IMR-90 (cell line): ENCODE measurements at regions not wholly inside any gene's neighbourhood (a gene's known extent, or its start where the extent isn't known, plus 50 kb on each side); places are given as distances from the start of the nearest gene placed in this dataset.

Source experiments
- BHLHE40 ChIP-seq: fragments of 150-350 bp; IDR thresholded peaks from 2 replicates; pipeline ENCODE4 v1.6.1; 2016; ENCODE audit warnings: mild to moderate bottlenecking, low read depth, low read length
- CEBPB ChIP-seq: IDR thresholded peaks from 2 replicates; pipeline ENCODE4 v1.6.1; 2012; ENCODE audit warnings: low read depth, low read length, improper control_type of control experiment
- FOS ChIP-seq: fragments of 150-350 bp; IDR thresholded peaks from 2 replicates; pipeline ENCODE4 v1.6.1; 2016; ENCODE audit warnings: low read depth, low read length
- MAFK ChIP-seq: IDR thresholded peaks from 2 replicates; pipeline ENCODE4 v1.6.1; 2012; ENCODE audit warnings: low read depth, low read length, improper control_type of control experiment
- MAZ ChIP-seq: IDR thresholded peaks from 2 replicates; pipeline ENCODE4 v1.6.1; 2012; ENCODE audit warnings: low read depth, mild to moderate bottlenecking, low read length, improper control_type of control experiment, moderate library complexity, borderline replicate concordance
- NFE2L2 ChIP-seq: fragments of 150-350 bp; IDR thresholded peaks from 2 replicates; pipeline ENCODE4 v1.6.1; 2016; ENCODE audit warnings: low read depth, mild to moderate bottlenecking, low read length
- POLR2A ChIP-seq: IDR thresholded peaks from 2 replicates; pipeline ENCODE4 v1.6.1; 2012; ENCODE audit warnings: mild to moderate bottlenecking, low read depth, low read length
- RAD21 ChIP-seq: IDR thresholded peaks from 2 replicates; pipeline ENCODE4 v1.6.1; 2012; ENCODE audit warnings: low read length, improper control_type of control experiment
- RCOR1 ChIP-seq: IDR thresholded peaks from 2 replicates; pipeline ENCODE4 v1.6.1; 2012; ENCODE audit warnings: mild to moderate bottlenecking, low read length, improper control_type of control experiment; ENCODE audit not compliant: insufficient replicate concordance
- RFX5 ChIP-seq: IDR thresholded peaks from 2 replicates; pipeline ENCODE4 v1.8.0; 2012; ENCODE audit warnings: low read depth, mild to moderate bottlenecking, low read length, moderate library complexity
- SMC3 ChIP-seq: fragments of 150-350 bp; IDR thresholded peaks from 2 replicates; pipeline ENCODE4 v1.6.1; 2016; ENCODE audit warnings: low read depth, mild to moderate bottlenecking, antibody characterized with exemption, low read length, moderate library complexity
- TF ChIP-seq, protein P1 (sequence below): conservative IDR thresholded peaks from 2 replicates; pipeline ENCODE4 v1.5.1; 2012; ENCODE audit warnings: mild to moderate bottlenecking, low read depth, low read length, improper control_type of control experiment
- TF ChIP-seq, protein P2 (sequence below): fragments of 150-350 bp; IDR thresholded peaks from 2 replicates; pipeline ENCODE4 v1.6.1; 2017; ENCODE audit warnings: mild to moderate bottlenecking, antibody characterized with exemption, low read length, low read depth

GRCh38 chr21:35333831-35334618 lies 284.9 kb upstream of the RUNX1 start:
- TF ChIP-seq, protein P1, sequence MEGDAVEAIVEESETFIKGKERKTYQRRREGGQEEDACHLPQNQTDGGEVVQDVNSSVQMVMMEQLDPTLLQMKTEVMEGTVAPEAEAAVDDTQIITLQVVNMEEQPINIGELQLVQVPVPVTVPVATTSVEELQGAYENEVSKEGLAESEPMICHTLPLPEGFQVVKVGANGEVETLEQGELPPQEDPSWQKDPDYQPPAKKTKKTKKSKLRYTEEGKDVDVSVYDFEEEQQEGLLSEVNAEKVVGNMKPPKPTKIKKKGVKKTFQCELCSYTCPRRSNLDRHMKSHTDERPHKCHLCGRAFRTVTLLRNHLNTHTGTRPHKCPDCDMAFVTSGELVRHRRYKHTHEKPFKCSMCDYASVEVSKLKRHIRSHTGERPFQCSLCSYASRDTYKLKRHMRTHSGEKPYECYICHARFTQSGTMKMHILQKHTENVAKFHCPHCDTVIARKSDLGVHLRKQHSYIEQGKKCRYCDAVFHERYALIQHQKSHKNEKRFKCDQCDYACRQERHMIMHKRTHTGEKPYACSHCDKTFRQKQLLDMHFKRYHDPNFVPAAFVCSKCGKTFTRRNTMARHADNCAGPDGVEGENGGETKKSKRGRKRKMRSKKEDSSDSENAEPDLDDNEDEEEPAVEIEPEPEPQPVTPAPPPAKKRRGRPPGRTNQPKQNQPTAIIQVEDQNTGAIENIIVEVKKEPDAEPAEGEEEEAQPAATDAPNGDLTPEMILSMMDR = no peak
- TF ChIP-seq POLR2A (no peak), FOS (no peak), BHLHE40 (no peak), RAD21 (no peak), NFE2L2 (no peak), MAZ (no peak), RFX5 (no peak), SMC3 (no peak), MAFK (no peak), RCOR1 (no peak), CEBPB (no peak)
- TF ChIP-seq, protein P2, sequence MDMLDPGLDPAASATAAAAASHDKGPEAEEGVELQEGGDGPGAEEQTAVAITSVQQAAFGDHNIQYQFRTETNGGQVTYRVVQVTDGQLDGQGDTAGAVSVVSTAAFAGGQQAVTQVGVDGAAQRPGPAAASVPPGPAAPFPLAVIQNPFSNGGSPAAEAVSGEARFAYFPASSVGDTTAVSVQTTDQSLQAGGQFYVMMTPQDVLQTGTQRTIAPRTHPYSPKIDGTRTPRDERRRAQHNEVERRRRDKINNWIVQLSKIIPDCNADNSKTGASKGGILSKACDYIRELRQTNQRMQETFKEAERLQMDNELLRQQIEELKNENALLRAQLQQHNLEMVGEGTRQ = no peak
